ENCODE measurements at regions not wholly inside any gene's neighbourhood (a gene's known extent, or its start where the extent isn't known, plus 50 kb on each side); places are given as distances from the start of the nearest gene placed in this dataset.

- TF ChIP-seq GATA3 (IDR thresholded peaks at IDR 0.05; ENCODE audit: low read depth, low read length) (no peak), GATA2 (IDR thresholded peaks at IDR 0.05; ENCODE audit: low read depth, low read length) (no peak)
These were observed 156.0 kb upstream of the SOD1 start for GRCh38 chr21:31503467-31503866.

Measured in SH-SY5Y (cell line).